Suprapubic skin (tissue), 4 donors: ENCODE measurements at regions not wholly inside any gene's neighbourhood (a gene's known extent, or its start where the extent isn't known, plus 50 kb on each side); places are given as distances from the start of the nearest gene placed in this dataset.

Source experiments
- DNase-seq, 2 donors: peaks; one replicate each; pipeline ENCODE4 v3.0.0-alpha.2; 2019; ENCODE audit warnings: low spot score in 2 of 2
- H3K27ac ChIP-seq: fragments of 200-600 bp; sonication (generic); one replicate; pipeline ENCODE4 v1.5.1; 2019
- H3K27me3 ChIP-seq: fragments of 200-600 bp; sonication (generic); one replicate; pipeline ENCODE4 v1.5.1; 2019
- H3K36me3 ChIP-seq: fragments of 200-600 bp; sonication (generic); one replicate; pipeline ENCODE4 v1.5.1; 2019
- H3K4me1 ChIP-seq: fragments of 200-600 bp; sonication (generic); one replicate; pipeline ENCODE4 v1.5.1; 2019
- H3K4me3 ChIP-seq: fragments of 200-600 bp; sonication (generic); one replicate; pipeline ENCODE4 v1.5.1; 2019; ENCODE audit warnings: mild to moderate bottlenecking
- H3K9me3 ChIP-seq: fragments of 200-600 bp; sonication (generic); one replicate; pipeline ENCODE4 v1.5.1; 2019
- EP300 ChIP-seq: sonication (generic); formaldehyde crosslinking; IDR thresholded peaks from one replicate; pipeline ENCODE4 v1.6.1; 2017; ENCODE audit warnings: antibody characterized with exemption
- POLR2A ChIP-seq, 2 donors: fragments of 450-650 bp; IDR thresholded peaks; one replicate each; pipeline ENCODE4 v1.6.1; 2017; ENCODE audit warnings: antibody characterized with exemption in 2 of 2, mild to moderate bottlenecking in 2 of 2, moderate library complexity in 2 of 2
- POLR2AphosphoS5 ChIP-seq, 3 donors: sonication (generic); formaldehyde crosslinking; IDR thresholded peaks; one replicate each; pipeline ENCODE4 v1.6.1; 2017; ENCODE audit warnings: antibody characterized with exemption in 3 of 3
- WGBS: methylation state at CpG from one replicate; pipeline ENCODE4 v1.1.5; 2018; 5-methylcytosine and 5-hydroxymethylcytosine counted together
- TF ChIP-seq, protein P1 (sequence below), 2 donors: fragments of 200-600 bp in 1 of 2; fragments of 450-650 bp in 1 of 2; sonication (generic) in 1 of 2; IDR thresholded peaks; one replicate each; pipeline ENCODE4 v1.5.1; 2016 to 2019; ENCODE audit warnings: antibody characterized with exemption in 2 of 2, mild to moderate bottlenecking in 1 of 2, moderate library complexity in 1 of 2

DNA sequence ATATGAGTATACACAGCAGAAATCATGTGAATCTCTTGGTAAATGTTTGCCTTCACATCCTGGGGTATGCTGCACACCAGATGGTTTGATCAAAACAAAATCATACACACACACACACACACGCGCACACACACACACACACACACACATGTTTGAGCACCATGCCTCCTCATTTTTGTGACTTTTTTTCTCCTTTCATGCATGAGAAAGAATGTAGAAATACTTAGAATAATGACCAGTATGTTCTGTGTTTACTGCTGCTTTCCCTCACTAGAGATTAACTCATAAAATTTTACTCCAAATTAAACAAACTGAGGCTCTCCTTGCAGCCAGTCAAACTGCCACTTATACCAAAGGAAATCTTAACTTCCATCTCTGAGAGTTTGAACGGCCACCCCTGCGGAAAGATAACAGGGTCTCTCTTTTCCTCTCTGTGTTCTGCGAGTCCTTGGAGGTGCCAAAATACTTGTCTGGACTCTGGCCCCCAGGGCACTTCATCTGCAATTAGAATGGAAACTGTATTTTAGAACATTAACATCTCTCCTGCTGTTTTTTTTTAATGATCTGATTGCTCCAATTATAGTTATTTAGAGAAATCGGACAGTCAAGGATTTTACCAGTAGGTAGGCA lies 320.8 kb upstream of the NFE2L3 start:
- no peaks in the 10 kb centered on the region for H3K27me3 ChIP-seq
- H3K4me1 ChIP-seq = no peaks in the 10 kb centered on the region
- H3K27ac ChIP-seq = no peak overlapping the region
- H3K9me3 ChIP-seq = no peaks in the 10 kb centered on the region
- TF ChIP-seq POLR2A (IDR thresholded peaks at IDR 0.05) (no peak), EP300 (no peak), POLR2AphosphoS5 (IDR thresholded peaks at IDR 0.05) (no peak)
- TF ChIP-seq, protein P1, sequence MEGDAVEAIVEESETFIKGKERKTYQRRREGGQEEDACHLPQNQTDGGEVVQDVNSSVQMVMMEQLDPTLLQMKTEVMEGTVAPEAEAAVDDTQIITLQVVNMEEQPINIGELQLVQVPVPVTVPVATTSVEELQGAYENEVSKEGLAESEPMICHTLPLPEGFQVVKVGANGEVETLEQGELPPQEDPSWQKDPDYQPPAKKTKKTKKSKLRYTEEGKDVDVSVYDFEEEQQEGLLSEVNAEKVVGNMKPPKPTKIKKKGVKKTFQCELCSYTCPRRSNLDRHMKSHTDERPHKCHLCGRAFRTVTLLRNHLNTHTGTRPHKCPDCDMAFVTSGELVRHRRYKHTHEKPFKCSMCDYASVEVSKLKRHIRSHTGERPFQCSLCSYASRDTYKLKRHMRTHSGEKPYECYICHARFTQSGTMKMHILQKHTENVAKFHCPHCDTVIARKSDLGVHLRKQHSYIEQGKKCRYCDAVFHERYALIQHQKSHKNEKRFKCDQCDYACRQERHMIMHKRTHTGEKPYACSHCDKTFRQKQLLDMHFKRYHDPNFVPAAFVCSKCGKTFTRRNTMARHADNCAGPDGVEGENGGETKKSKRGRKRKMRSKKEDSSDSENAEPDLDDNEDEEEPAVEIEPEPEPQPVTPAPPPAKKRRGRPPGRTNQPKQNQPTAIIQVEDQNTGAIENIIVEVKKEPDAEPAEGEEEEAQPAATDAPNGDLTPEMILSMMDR (IDR thresholded peaks at IDR 0.05) = no peak
- WGBS = 81% methylated on average over 6 of the region's 6 CpGs
- no peak overlapping the region for H3K4me3 ChIP-seq
- H3K36me3 ChIP-seq = no peaks in the 10 kb centered on the region
- no peak for DNase-seq

DNA sequence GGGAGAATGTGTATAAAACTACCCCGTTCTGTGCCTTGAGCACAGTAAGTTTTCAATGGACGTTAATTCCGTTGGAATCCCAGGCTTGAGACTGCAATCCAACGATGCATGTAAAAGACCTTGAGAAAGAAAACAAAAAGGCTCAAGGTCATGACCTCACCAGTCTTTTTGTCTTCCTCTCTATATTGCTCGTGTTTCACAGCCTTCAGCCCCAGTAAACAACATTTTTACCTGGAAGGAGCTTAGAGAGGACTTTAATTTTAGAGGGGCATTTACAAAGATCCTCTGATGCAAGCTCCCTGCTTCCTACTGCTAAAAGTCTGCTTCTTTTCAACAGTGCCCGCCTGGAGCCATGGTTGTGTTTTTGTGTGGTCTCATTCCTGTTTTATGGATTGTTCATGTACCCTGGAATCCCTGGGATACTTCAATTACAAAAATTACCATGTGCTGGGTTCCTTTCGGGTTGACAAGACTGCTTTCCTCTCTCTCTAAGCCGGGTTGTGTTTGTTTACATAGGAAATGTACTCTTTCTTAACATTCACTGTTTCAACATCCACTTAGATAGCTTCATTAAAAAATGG lies 320.1 kb upstream of the NFE2L3 start:
- TF ChIP-seq EP300 (no peak), POLR2AphosphoS5 (IDR thresholded peaks at IDR 0.05) (no peak), POLR2A (IDR thresholded peaks at IDR 0.05) (no peak)
- TF ChIP-seq, protein P1 (IDR thresholded peaks at IDR 0.05) = no peak
- 71% methylated on average over 8 of the region's 8 CpGs for WGBS
- H3K27me3 ChIP-seq = no peaks in the 10 kb centered on the region
- H3K4me1 ChIP-seq = no peaks in the 10 kb centered on the region
- H3K27ac ChIP-seq = no peak overlapping the region
- H3K36me3 ChIP-seq = no peaks in the 10 kb centered on the region
- H3K4me3 ChIP-seq = no peak overlapping the region
- no peak for DNase-seq
- no peaks in the 10 kb centered on the region for H3K9me3 ChIP-seq

DNA sequence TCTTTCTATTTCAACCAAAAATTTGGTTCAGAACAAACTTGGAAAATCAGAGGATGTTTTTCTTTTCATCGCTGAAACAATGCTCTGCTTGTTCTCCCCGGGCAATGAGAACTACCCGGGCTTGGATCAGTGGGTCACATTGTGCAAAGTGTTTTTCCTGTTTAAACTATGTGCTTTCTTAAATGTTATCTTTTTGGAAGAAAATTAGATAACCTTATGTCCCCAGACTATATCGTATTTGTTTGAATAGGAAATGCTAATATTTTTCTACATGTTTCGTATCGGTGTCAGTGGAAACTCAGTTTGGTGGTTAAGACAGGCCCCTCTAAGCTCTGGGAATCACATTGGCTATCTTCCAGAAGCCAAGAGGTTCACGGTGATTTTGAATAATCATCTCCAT lies 319.5 kb upstream of the NFE2L3 start:
- TF ChIP-seq, protein P1 (IDR thresholded peaks at IDR 0.05) = no peak
- TF ChIP-seq POLR2A (IDR thresholded peaks at IDR 0.05) = no peak
- DNase-seq = no peak
- WGBS = 70% methylated on average over 7 of the region's 7 CpGs
- H3K4me1 ChIP-seq = no peaks in the 10 kb centered on the region
- no peak overlapping the region for H3K27ac ChIP-seq
- no peaks in the 10 kb centered on the region for H3K36me3 ChIP-seq
- no peak overlapping the region for H3K4me3 ChIP-seq
- H3K27me3 ChIP-seq = no peaks in the 10 kb centered on the region
- no peaks in the 10 kb centered on the region for H3K9me3 ChIP-seq

DNA sequence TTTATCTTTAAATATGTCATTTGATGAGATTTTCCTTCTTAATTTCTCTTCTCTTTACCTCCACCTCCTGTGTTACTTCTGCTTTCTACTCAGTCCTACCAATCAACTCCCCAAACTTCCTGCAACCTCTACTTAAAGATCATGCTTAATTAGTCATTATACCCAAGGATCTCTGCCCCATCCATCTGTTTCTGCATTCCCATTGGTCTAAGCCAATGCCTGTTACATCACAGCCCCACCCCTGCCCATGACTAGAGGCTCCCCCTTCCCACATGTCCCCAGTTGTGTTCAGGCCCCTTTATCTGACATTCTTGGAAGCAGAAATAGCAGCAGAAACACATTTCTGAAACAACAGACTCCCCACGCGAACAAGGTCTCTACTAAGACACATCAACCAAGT lies 319.1 kb upstream of the NFE2L3 start:
- H3K27me3 ChIP-seq = no peaks in the 10 kb centered on the region
- H3K4me3 ChIP-seq = no peak overlapping the region
- WGBS = 94% methylated on average over 2 of the region's 2 CpGs
- no peak for DNase-seq
- TF ChIP-seq POLR2AphosphoS5 (IDR thresholded peaks at IDR 0.05) = no peak
- TF ChIP-seq EP300 = no peak
- TF ChIP-seq, protein P1 (IDR thresholded peaks at IDR 0.05) = no peak
- no peak for TF ChIP-seq POLR2A (IDR thresholded peaks at IDR 0.05)
- H3K27ac ChIP-seq = no peak overlapping the region
- no peaks in the 10 kb centered on the region for H3K9me3 ChIP-seq
- H3K4me1 ChIP-seq = no peaks in the 10 kb centered on the region
- H3K36me3 ChIP-seq = no peaks in the 10 kb centered on the region

DNA sequence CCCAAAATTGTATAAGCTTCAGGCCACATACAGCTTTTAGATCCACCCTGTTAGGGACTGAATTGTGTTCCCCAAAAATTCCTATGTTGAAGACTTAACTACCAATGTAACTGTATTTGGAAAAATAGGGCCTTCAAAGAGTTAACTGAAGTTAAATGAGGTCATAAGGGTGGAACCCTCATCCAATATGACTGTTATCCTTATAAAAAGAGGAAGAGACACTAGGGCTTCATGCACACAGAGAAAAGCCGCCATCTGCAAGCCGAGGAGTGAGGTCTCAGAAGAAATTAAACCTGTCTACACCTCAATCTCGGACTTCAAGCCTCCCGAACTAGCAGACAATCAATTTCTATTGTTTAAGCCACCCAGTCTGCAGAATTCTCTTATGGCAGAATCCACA lies 317.9 kb upstream of the NFE2L3 start:
- no peaks in the 10 kb centered on the region for H3K4me1 ChIP-seq
- WGBS = 94% methylated on average over 4 of the region's 4 CpGs
- H3K27ac ChIP-seq = no peak overlapping the region
- H3K4me3 ChIP-seq = no peak overlapping the region
- no peak for DNase-seq
- no peaks in the 10 kb centered on the region for H3K36me3 ChIP-seq
- no peaks in the 10 kb centered on the region for H3K9me3 ChIP-seq
- TF ChIP-seq POLR2AphosphoS5 (IDR thresholded peaks at IDR 0.05) (no peak), POLR2A (IDR thresholded peaks at IDR 0.05) (no peak), EP300 (no peak)
- TF ChIP-seq, protein P1 (IDR thresholded peaks at IDR 0.05) = no peak
- no peaks in the 10 kb centered on the region for H3K27me3 ChIP-seq
